ENCODE measurements at regions not wholly inside any gene's neighbourhood (a gene's known extent, or its start where the extent isn't known, plus 50 kb on each side); places are given as distances from the start of the nearest gene placed in this dataset.

- TF ChIP-seq POLR2A (IDR thresholded peaks at IDR 0.05) (no peak), CTCF (IDR thresholded peaks at IDR 0.05) (no peak)
Measured at GRCh38 chr1:81326212-81326611, 474.5 kb upstream of the ADGRL2 start.

Data from prostate gland (tissue), 2 donors.